KMS-11 (cell line): ENCODE measurements at regions not wholly inside any gene's neighbourhood (a gene's known extent, or its start where the extent isn't known, plus 50 kb on each side); places are given as distances from the start of the nearest gene placed in this dataset.

Experiments used
- H2AFZ ChIP-seq: fragments of 200-600 bp; sonication (generic); 2 replicates; pipeline ENCODE4 v1.6.1; 2016; ENCODE audit warnings: antibody characterized with exemption, mixed run types, low read depth
- H3K27ac ChIP-seq: fragments of 200-600 bp; sonication (generic); 2 replicates; pipeline ENCODE4 v1.6.1; 2016; ENCODE audit warnings: mild to moderate bottlenecking, mixed run types
- H3K27me3 ChIP-seq: fragments of 200-600 bp; sonication (generic); 2 replicates; pipeline ENCODE4 v1.6.1; 2017; ENCODE audit warnings: mild to moderate bottlenecking, low read depth, mixed run types, moderate library complexity; ENCODE audit not compliant: insufficient read depth
- H3K36me3 ChIP-seq: fragments of 200-600 bp; sonication (generic); 2 replicates; pipeline ENCODE4 v1.6.1; 2017; ENCODE audit warnings: mild to moderate bottlenecking, mixed run types; ENCODE audit not compliant: insufficient read depth
- H3K4me1 ChIP-seq: fragments of 200-600 bp; sonication (generic); 2 replicates; pipeline ENCODE4 v1.6.1; 2016; ENCODE audit warnings: mild to moderate bottlenecking, low read depth, mixed run types; ENCODE audit not compliant: poor library complexity, severe bottlenecking
- H3K4me2 ChIP-seq: fragments of 200-600 bp; sonication (generic); 2 replicates; pipeline ENCODE4 v1.7.0; 2016; ENCODE audit warnings: mild to moderate bottlenecking, mixed run types
- H3K4me3 ChIP-seq: fragments of 200-600 bp; sonication (generic); IDR thresholded peaks from 2 replicates; pipeline ENCODE4 v1.6.1; 2017; ENCODE audit warnings: low read depth, low read length, mixed read lengths; ENCODE audit not compliant: insufficient read depth
- H3K79me2 ChIP-seq: fragments of 200-600 bp; sonication (generic); 2 replicates; pipeline ENCODE4 v1.6.1; 2016; ENCODE audit warnings: low read depth, mixed run types; ENCODE audit not compliant: insufficient read depth
- H3K9ac ChIP-seq: fragments of 200-600 bp; sonication (generic); 2 replicates; pipeline ENCODE4 v1.6.1; 2016; ENCODE audit warnings: mild to moderate bottlenecking, mixed run types
- H4K20me1 ChIP-seq: fragments of 200-600 bp; sonication (generic); 2 replicates; pipeline ENCODE4 v1.6.1; 2016; ENCODE audit warnings: mild to moderate bottlenecking, mixed run types; ENCODE audit not compliant: insufficient read depth
- CTCF ChIP-seq: fragments of 200-600 bp; sonication (generic); conservative IDR thresholded peaks from 2 replicates; pipeline ENCODE4 v1.6.1; 2017; ENCODE audit warnings: low read depth, mild to moderate bottlenecking, antibody characterized with exemption, low read length, moderate library complexity, mixed read lengths

DNA sequence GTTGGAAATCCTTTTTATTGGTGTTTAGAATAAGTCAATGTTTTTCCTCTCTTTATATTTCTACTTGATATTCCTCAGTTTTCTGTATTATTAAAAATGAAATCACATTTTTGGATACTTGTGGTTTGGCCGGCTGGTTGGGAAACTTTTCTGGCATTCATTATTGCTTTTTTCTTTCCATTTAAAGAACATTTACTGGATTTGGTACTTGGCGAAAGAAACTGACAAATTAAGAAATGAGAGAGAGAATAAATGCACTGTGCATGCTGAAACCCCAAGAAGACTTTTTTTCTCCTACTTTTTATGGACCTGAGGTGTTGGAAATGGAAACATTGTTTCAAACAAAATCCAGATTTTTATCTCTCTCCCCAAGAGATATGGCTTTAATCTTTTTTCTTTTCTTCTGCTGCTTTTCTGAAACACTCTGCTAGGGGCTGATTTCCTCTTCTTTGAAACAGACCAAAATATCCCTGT, 128.4 kb downstream of the SNX18 start:
- Histone ChIP-seq H3K9ac (no peak overlapping the region), H4K20me1 (no peaks in the 10 kb centered on the region), H3K36me3 (no peaks in the 10 kb centered on the region), H3K4me3 (no peak overlapping the region), H3K4me1 (peaks cover 36% of the 10 kb centered on the region), H2AFZ (no peak overlapping the region), H3K27me3 (no peaks in the 10 kb centered on the region), H3K4me2 (peak overlapping the region; percentile 71), H3K27ac (peak overlapping the region; percentile 45), H3K79me2 (no peaks in the 10 kb centered on the region)
- TF ChIP-seq CTCF: no peak

DNA sequence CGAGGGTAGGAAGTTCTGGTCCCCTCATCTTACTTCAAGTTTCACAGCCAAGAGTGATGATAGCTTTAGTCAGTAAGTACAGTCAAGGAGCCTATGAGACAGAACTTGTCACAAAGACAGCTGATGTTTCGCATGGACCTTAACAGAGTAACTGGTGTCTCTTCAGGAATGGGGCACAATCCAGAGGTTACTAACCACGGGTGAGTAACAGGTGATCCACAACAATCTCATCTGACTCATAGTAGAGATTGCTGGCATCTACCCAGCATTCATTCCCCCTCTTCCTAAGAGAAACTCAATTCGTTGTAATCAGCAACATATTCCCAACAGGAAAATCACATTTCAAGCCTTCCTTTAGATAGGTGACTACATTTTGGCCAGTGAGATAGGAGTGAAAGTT, 126.7 kb downstream of the SNX18 start:
- TF ChIP-seq CTCF: no peak
- H4K20me1 ChIP-seq: no peaks in the 10 kb centered on the region
- H3K4me2 ChIP-seq: no peak overlapping the region
- no peak overlapping the region for H2AFZ ChIP-seq
- no peak overlapping the region for H3K9ac ChIP-seq
- H3K27me3 ChIP-seq: no peaks in the 10 kb centered on the region
- H3K36me3 ChIP-seq: no peaks in the 10 kb centered on the region
- H3K4me3 ChIP-seq: no peak overlapping the region
- H3K27ac ChIP-seq: no peak overlapping the region
- H3K79me2 ChIP-seq: no peaks in the 10 kb centered on the region
- peaks cover 36% of the 10 kb centered on the region for H3K4me1 ChIP-seq

- Histone ChIP-seq H3K27me3 (no peaks in the 10 kb centered on the region), H2AFZ (no peak overlapping the region), H4K20me1 (no peaks in the 10 kb centered on the region), H3K27ac (no peak overlapping the region), H3K4me3 (no peak overlapping the region), H3K79me2 (no peaks in the 10 kb centered on the region), H3K4me2 (no peak overlapping the region), H3K36me3 (no peaks in the 10 kb centered on the region), H3K9ac (no peak overlapping the region), H3K4me1 (peaks cover 36% of the 10 kb centered on the region)
- no peak for TF ChIP-seq CTCF
Measured at GRCh38 chr5:54643685-54644106, 126.1 kb downstream of the SNX18 start.

DNA sequence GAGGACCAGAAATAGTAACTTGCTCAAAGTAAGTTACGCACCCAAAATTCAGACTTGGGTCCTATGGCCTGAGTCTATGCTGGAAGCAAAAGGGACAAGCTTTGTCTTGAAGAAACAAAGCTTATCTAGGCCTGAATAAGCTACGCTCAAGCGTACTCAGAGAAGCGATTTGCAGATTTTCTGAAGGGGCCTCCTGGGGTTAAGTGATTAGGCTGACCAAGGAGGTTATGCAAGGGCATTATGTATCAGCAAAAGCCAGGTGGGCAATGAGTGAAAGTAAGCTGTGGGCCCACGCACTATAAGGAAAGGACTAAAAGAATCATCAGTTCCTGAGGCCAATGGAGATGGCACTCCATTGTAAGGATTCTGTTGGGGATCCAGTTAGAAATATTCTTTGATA, 122.1 kb downstream of the SNX18 start:
- Histone ChIP-seq H4K20me1 (no peaks in the 10 kb centered on the region), H2AFZ (no peak overlapping the region), H3K9ac (no peak overlapping the region), H3K36me3 (no peaks in the 10 kb centered on the region), H3K4me1 (peaks cover 15% of the 10 kb centered on the region), H3K4me3 (no peak overlapping the region), H3K4me2 (no peak overlapping the region), H3K27me3 (no peaks in the 10 kb centered on the region), H3K79me2 (no peaks in the 10 kb centered on the region), H3K27ac (no peak overlapping the region)
- no peak for TF ChIP-seq CTCF
